H1 (cell line): ENCODE measurements at regions not wholly inside any gene's neighbourhood (a gene's known extent, or its start where the extent isn't known, plus 50 kb on each side); places are given as distances from the start of the nearest gene placed in this dataset.

ENCODE experiments used
- BRCA1 ChIP-seq: IDR thresholded peaks from 2 replicates; pipeline ENCODE4 v1.6.1; 2012; ENCODE audit warnings: low read depth, low read length, improper control_type of control experiment
- CBX5 ChIP-seq: fragments of 300-800, 300-1000 bp; sonication (generic); IDR thresholded peaks from 2 replicates; pipeline ENCODE4 v1.7.1; 2016; ENCODE audit warnings: antibody characterized with exemption, low read length, low read depth
- CHD1 ChIP-seq: IDR thresholded peaks from 2 replicates; pipeline ENCODE4 v1.6.1; 2012; ENCODE audit warnings: low read depth, low read length, improper control_type of control experiment
- CHD7 ChIP-seq: fragments of 300-600 bp; sonication (generic); IDR thresholded peaks from 2 replicates; pipeline ENCODE4 v1.7.1; 2012; ENCODE audit warnings: low read length, moderate library complexity, mild to moderate bottlenecking, inconsistent platforms; ENCODE audit not compliant: insufficient replicate concordance
- CREB1 ChIP-seq: IDR thresholded peaks from 2 replicates; pipeline ENCODE4 v1.6.1; 2012; ENCODE audit warnings: inconsistent platforms
- GTF2F1 ChIP-seq: IDR thresholded peaks from 2 replicates; pipeline ENCODE4 v1.6.1; 2012; ENCODE audit warnings: low read depth, low read length, improper control_type of control experiment, borderline replicate concordance
- HDAC6 ChIP-seq: IDR thresholded peaks from one replicate; pipeline ENCODE4 v1.7.1; 2012; ENCODE audit warnings: low read depth, mild to moderate bottlenecking, inconsistent platforms, low read length, moderate library complexity
- JUND ChIP-seq: IDR thresholded peaks from 2 replicates; pipeline ENCODE4 v1.6.1; 2011; ENCODE audit warnings: mild to moderate bottlenecking, improper control_type of control experiment, low read length
- KDM5A ChIP-seq: fragments of 200-600 bp; IDR thresholded peaks from 2 replicates; pipeline ENCODE4 v1.7.1; 2012; ENCODE audit warnings: mild to moderate bottlenecking, low read length, inconsistent platforms, mixed read lengths
- POLR2AphosphoS5 ChIP-seq: IDR thresholded peaks from 2 replicates; pipeline ENCODE4 v1.6.1; 2011; ENCODE audit warnings: low read depth, low read length
- TAF1 ChIP-seq: IDR thresholded peaks from 2 replicates; pipeline ENCODE4 v1.6.1; 2011; ENCODE audit warnings: mild to moderate bottlenecking, low read depth, low read length
- TBP ChIP-seq: IDR thresholded peaks from 2 replicates; pipeline ENCODE4 v1.6.1; 2011; ENCODE audit warnings: low read depth, low read length, improper control_type of control experiment
- TCF12 ChIP-seq: IDR thresholded peaks from 2 replicates; pipeline ENCODE4 v1.6.1; 2011; ENCODE audit warnings: low read depth, mild to moderate bottlenecking, low read length
- TEAD4 ChIP-seq: IDR thresholded peaks from 2 replicates; pipeline ENCODE4 v1.6.1; 2012; ENCODE audit warnings: low read depth, low read length, inconsistent platforms, mixed read lengths

- TF ChIP-seq CHD7: no peak
- no peak for TF ChIP-seq CBX5
- TF ChIP-seq JUND: no peak
- no peak for TF ChIP-seq BRCA1
- TF ChIP-seq CREB1: no peak
- no peak for TF ChIP-seq GTF2F1
- no peak for TF ChIP-seq TBP
- no peak for TF ChIP-seq HDAC6
- no peak for TF ChIP-seq KDM5A
- TF ChIP-seq TCF12: no peak
- no peak for TF ChIP-seq CHD1
- no peak for TF ChIP-seq TEAD4
- TF ChIP-seq POLR2AphosphoS5: no peak
- no peak for TF ChIP-seq TAF1
Observed at GRCh38 chr13:50668691-50669271, 174.7 kb downstream of the DLEU7 start (continued).
